Uterus (tissue), 3 donors: ENCODE measurements at regions not wholly inside any gene's neighbourhood (a gene's known extent, or its start where the extent isn't known, plus 50 kb on each side); places are given as distances from the start of the nearest gene placed in this dataset.

Source experiments
- DNase-seq, 2 donors: peaks; one replicate each; pipeline ENCODE4 v3.0.0-alpha.2; 2019 to 2020
- H3K27ac ChIP-seq, 2 donors: fragments of 200-600 bp; sonication (generic); 1 replicate in 1 of 2; 2 replicates in 1 of 2; pipeline ENCODE4 v1.5.1; 2016 to 2018
- H3K27me3 ChIP-seq, 2 donors: fragments of 200-600 bp; sonication (generic); one replicate each; pipeline ENCODE4 v1.5.1; 2018 to 2019; ENCODE audit warnings: control low read depth in 1 of 2
- H3K36me3 ChIP-seq, 2 donors: fragments of 200-600 bp; sonication (generic); one replicate each; pipeline ENCODE4 v1.5.1; 2019; ENCODE audit warnings: control low read depth in 1 of 2
- H3K4me1 ChIP-seq, 2 donors: fragments of 200-600 bp; sonication (generic); one replicate each; pipeline ENCODE4 v1.5.1; 2018 to 2019; ENCODE audit warnings: control low read depth in 1 of 2
- H3K4me3 ChIP-seq, 2 donors: fragments of 200-600 bp; sonication (generic); 1 replicate in 1 of 2; 2 replicates in 1 of 2; pipeline ENCODE4 v1.5.1; 2018 to 2019; ENCODE audit warnings: mild to moderate bottlenecking in 1 of 2
- H3K9me3 ChIP-seq, 2 donors: fragments of 200-600 bp; sonication (generic); one replicate each; pipeline ENCODE4 v1.5.1; 2019; ENCODE audit warnings: control low read depth in 1 of 2
- CTCF ChIP-seq, 4 experiments: fragments of 200-600 bp in 2 of 4; fragments of 450-650 bp in 2 of 4; sonication (generic) in 2 of 4; IDR thresholded peaks; one replicate each; pipeline ENCODE4 v1.5.1; 2016 to 2019; ENCODE audit warnings: antibody characterized with exemption in 4 of 4, mild to moderate bottlenecking in 2 of 4, moderate library complexity in 1 of 4
- POLR2A ChIP-seq, 2 donors: fragments of 450-650 bp; IDR thresholded peaks; one replicate each; pipeline ENCODE4 v1.6.1; 2016; ENCODE audit warnings: antibody characterized with exemption in 2 of 2, mild to moderate bottlenecking in 1 of 2, moderate library complexity in 1 of 2
- intact Hi-C: fragments of 100-400 bp; cut with DNase I; formaldehyde crosslinking; loops from one replicate; pipeline ENCODE4 v1.15.1; 2023; ENCODE audit warnings: low total_unique reads
- donor health status: DM: yes; HTN: yes; CAD: no.

DNA sequence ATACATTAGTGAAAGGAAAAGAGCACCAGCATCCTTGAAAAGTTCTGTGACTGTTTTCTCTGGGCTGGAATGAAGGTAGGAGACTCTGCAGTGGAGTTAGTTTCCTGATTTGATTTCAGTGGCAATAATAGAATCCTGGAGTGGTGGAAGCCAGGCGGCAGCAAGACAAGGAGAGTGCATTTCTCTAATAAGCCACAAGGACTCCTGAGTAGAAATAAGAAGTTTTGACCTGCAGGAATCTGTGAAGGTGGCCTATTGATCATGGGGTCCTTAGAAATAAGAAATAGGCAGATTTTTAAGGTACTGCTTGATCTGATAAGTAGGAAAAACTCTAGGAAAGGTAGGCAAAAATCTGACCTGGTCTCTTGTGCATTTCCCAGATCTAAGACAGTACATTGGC lies 68.4 kb upstream of the ELOVL5 start:
- H3K9me3 ChIP-seq = no peaks in the 10 kb centered on the region
- DNase-seq = no peak
- H3K27ac ChIP-seq = no peak overlapping the region
- intact Hi-C loops = no loop called here
- no peaks in the 10 kb centered on the region for H3K36me3 ChIP-seq
- TF ChIP-seq POLR2A (IDR thresholded peaks at IDR 0.05) = no peak
- no peak for TF ChIP-seq CTCF (IDR thresholded peaks at IDR 0.05)
- no peaks in the 10 kb centered on the region for H3K27me3 ChIP-seq
- H3K4me1 ChIP-seq = no peaks in the 10 kb centered on the region
- H3K4me3 ChIP-seq = no peak overlapping the region

DNA sequence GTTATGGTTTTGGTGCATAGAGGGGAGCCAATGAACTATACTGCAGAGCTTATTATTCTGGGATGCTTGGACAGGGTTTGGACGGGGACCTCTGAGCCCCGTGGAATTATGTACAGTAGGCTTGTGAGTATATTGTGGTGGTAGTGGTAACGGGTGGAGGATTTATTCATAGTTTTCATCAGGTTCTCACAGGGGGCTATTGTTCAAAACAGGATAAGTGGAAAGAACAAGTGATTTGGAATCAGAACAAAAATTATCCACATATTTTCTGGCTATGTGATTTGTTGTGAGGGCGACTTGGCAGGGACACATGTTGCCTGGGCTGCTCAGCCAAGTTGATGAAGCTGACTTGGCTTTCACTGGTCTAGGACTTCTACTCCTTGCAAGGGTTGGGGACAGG lies 64.6 kb upstream of the ELOVL5 start:
- no peak for DNase-seq
- no peak overlapping the region for H3K27ac ChIP-seq
- H3K36me3 ChIP-seq = no peaks in the 10 kb centered on the region
- H3K9me3 ChIP-seq = no peaks in the 10 kb centered on the region
- TF ChIP-seq CTCF (IDR thresholded peaks at IDR 0.05) (no peak), POLR2A (IDR thresholded peaks at IDR 0.05) (no peak)
- no peak overlapping the region for H3K4me3 ChIP-seq
- intact Hi-C loops = no loop called here
- H3K27me3 ChIP-seq = no peaks in the 10 kb centered on the region
- H3K4me1 ChIP-seq = no peaks in the 10 kb centered on the region

DNA sequence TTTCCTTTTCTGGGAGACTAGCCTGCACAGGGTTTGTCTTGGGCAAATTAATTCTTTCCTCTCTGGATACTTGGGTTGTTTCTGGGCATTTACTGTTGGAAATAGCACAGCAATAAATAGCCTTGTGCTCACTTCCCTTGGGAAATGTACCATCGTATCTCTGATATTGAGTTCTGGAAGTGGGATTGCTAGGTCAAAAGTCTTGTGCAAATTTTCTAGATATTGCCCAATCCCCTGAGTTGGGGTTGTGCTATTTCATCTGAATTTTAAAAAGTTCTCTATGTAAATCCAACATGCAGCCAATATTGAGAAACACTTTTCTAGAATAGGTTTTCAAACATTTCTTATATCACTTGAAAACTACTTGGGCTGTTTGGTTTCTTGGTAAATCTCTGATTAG lies 64.0 kb upstream of the ELOVL5 start:
- Histone ChIP-seq H3K36me3 (no peaks in the 10 kb centered on the region), H3K27ac (no peak overlapping the region), H3K27me3 (no peaks in the 10 kb centered on the region), H3K4me3 (no peak overlapping the region), H3K9me3 (no peaks in the 10 kb centered on the region), H3K4me1 (no peaks in the 10 kb centered on the region)
- no peak for DNase-seq
- TF ChIP-seq POLR2A (IDR thresholded peaks at IDR 0.05) (no peak), CTCF (IDR thresholded peaks at IDR 0.05) (no peak)
- intact Hi-C loops = no loop called here

GRCh38 chr6:53412021-53412715 lies 63.4 kb upstream of the ELOVL5 start:
- no peak overlapping the region for H3K27ac ChIP-seq

DNA sequence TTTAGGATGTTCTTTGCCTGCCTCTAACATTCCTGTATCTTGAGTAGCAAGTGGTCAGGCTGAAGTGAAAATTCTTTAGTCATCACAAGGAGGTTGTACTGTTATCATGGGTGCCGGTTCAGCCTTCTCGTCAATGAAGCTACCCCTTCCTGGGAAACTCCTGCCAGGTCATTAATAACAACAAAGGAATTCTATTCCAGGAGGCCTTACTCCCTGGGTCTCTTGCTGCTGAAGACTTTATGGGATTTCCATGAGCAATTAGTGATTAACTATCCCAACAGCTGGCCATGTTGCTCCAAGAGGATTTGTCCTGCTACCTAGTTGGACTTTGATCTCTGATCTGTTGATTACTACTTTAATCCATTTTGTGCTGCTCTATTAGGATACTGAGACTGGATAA lies 62.7 kb upstream of the ELOVL5 start:
- intact Hi-C loops = no loop called here
- TF ChIP-seq POLR2A (IDR thresholded peaks at IDR 0.05) (no peak), CTCF (IDR thresholded peaks at IDR 0.05) (no peak)
- no peak for DNase-seq

More at GRCh38 chr6:53412021-53412715, 63.4 kb upstream of the ELOVL5 start:
- DNase-seq = no peak
- H3K36me3 ChIP-seq = no peaks in the 10 kb centered on the region
- H3K4me3 ChIP-seq = no peak overlapping the region
- no peaks in the 10 kb centered on the region for H3K4me1 ChIP-seq
- intact Hi-C loops = no loop called here
- TF ChIP-seq POLR2A (IDR thresholded peaks at IDR 0.05) = no peak
- no peak for TF ChIP-seq CTCF (IDR thresholded peaks at IDR 0.05)
- no peaks in the 10 kb centered on the region for H3K27me3 ChIP-seq
- H3K9me3 ChIP-seq = no peaks in the 10 kb centered on the region

More for the DNA sequence above, 62.7 kb upstream of the ELOVL5 start:
- Histone ChIP-seq H3K9me3 (no peaks in the 10 kb centered on the region), H3K27me3 (no peaks in the 10 kb centered on the region), H3K4me1 (no peaks in the 10 kb centered on the region), H3K4me3 (no peak overlapping the region), H3K27ac (no peak overlapping the region), H3K36me3 (no peaks in the 10 kb centered on the region)
